SK-N-MC (cell line): ENCODE measurements at regions not wholly inside any gene's neighbourhood (a gene's known extent, or its start where the extent isn't known, plus 50 kb on each side); places are given as distances from the start of the nearest gene placed in this dataset.
A peak's percentile ranks its signal among the peaks of the same experiment; 100 is the strongest.

Source experiments
- DNase-seq: peaks from one replicate; pipeline ENCODE4 v3.0.0-alpha.2; 2011; ENCODE audit warnings: low read depth, low spot score
- H3K27ac ChIP-seq: fragments of 200-600 bp; sonication (generic); 2 replicates; pipeline ENCODE4 v1.5.1; 2016; ENCODE audit warnings: mixed run types
- H3K36me3 ChIP-seq: fragments of 200-600 bp; sonication (generic); 2 replicates; pipeline ENCODE4 v1.6.1; 2017; ENCODE audit warnings: antibody characterized with exemption, low read length, mixed read lengths; ENCODE audit not compliant: insufficient read depth
- H3K4me3 ChIP-seq: fragments of 200-600 bp; sonication (generic); 2 replicates; pipeline ENCODE4 v1.5.1; 2016
- H3K9ac ChIP-seq: fragments of 200-600 bp; sonication (generic); 2 replicates; pipeline ENCODE4 v1.8.0; 2017; ENCODE audit warnings: mixed run types, mixed read lengths; ENCODE audit not compliant: insufficient read length
- H3K9me3 ChIP-seq: fragments of 200-600 bp; sonication (generic); 2 replicates; pipeline ENCODE4 v1.6.1; 2017; ENCODE audit warnings: low read depth, mild to moderate bottlenecking, antibody characterized with exemption, low read length, moderate library complexity, mixed read lengths
- EZH2 ChIP-seq: fragments of 200-600 bp; sonication (generic); IDR thresholded peaks from one replicate; pipeline ENCODE4 v1.6.1; 2017; ENCODE audit warnings: antibody characterized with exemption
- FOXP2 ChIP-seq: optimal IDR thresholded peaks from 2 replicates; pipeline ENCODE3; 2011; ENCODE audit warnings: mild to moderate bottlenecking, moderate library complexity; ENCODE audit not compliant: insufficient read depth; ENCODE audit errors: extremely low read length, control extremely low read depth
- POLR2AphosphoS5 ChIP-seq: IDR thresholded peaks from 2 replicates; pipeline ENCODE4 v1.6.1; 2012; ENCODE audit warnings: mild to moderate bottlenecking, low read depth, low read length, borderline replicate concordance

DNA sequence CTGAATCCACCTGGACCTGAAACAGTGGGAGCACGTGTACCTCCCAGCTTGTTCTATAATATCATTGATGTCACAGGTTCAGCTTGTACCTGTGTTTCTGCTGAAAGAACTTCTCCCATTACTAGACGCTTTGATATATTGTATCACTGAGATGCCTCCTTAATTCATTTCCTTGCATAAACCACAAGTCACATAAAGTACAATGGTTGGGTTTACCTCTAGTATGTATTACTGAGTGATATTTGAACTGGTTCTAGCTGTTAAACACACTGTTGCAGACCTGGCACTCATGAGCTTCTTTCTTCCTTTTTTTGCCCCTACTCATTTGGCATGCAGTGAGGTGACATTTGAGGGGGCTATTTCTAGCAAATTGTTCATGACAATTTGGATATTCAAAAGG lies 106.6 kb upstream of the KLF14 start:
- Histone ChIP-seq H3K27ac (no peak overlapping the region), H3K4me3 (no peak overlapping the region), H3K36me3 (no peaks in the 10 kb centered on the region), H3K9ac (no peak overlapping the region), H3K9me3 (no peaks in the 10 kb centered on the region)
- TF ChIP-seq FOXP2 (no peak), POLR2AphosphoS5 (no peak), EZH2 (no peak)
- no peak for DNase-seq

- TF ChIP-seq EZH2 = no peak
- no peak for TF ChIP-seq POLR2AphosphoS5
- Histone ChIP-seq H3K36me3 (no peaks in the 10 kb centered on the region), H3K9me3 (no peaks in the 10 kb centered on the region), H3K27ac (no peak overlapping the region), H3K4me3 (no peak overlapping the region), H3K9ac (no peak overlapping the region)
- no peak for DNase-seq
These were observed 107.4 kb upstream of the KLF14 start for GRCh38 chr7:130841416-130841815.

DNA sequence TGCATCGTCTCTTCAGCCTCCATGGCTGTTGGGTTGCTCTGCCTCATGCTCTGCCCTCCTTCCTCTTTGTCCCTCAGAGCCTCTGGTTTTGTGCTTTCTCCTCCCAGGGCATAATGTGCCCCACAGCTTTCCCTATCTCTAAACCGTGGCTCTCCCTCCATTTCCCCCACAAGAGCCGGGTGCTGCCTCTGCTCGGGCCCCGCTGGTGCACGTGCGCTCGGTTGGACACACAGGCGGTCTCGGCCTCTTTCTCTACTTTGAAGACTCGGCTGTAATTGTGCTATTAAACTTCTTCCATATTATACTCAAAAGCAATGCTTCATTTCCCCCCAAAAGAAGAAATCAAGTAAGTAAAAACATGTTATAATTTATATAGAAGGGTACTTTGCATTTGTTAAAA lies 109.7 kb upstream of the KLF14 start:
- Histone ChIP-seq H3K27ac (no peak overlapping the region), H3K36me3 (no peaks in the 10 kb centered on the region), H3K4me3 (no peak overlapping the region), H3K9ac (no peak overlapping the region), H3K9me3 (no peaks in the 10 kb centered on the region)
- no peak for DNase-seq
- TF ChIP-seq POLR2AphosphoS5 (no peak), EZH2 (no peak), FOXP2 (no peak)

- Histone ChIP-seq H3K36me3 (no peaks in the 10 kb centered on the region), H3K9ac (no peak overlapping the region), H3K9me3 (no peaks in the 10 kb centered on the region), H3K4me3 (no peak overlapping the region), H3K27ac (no peak overlapping the region)
- DNase-seq = no peak
- no peak for TF ChIP-seq POLR2AphosphoS5
- TF ChIP-seq EZH2 = no peak
- TF ChIP-seq FOXP2 = no peak
These were observed 111.0 kb upstream of the KLF14 start for GRCh38 chr7:130844811-130845580.

DNA sequence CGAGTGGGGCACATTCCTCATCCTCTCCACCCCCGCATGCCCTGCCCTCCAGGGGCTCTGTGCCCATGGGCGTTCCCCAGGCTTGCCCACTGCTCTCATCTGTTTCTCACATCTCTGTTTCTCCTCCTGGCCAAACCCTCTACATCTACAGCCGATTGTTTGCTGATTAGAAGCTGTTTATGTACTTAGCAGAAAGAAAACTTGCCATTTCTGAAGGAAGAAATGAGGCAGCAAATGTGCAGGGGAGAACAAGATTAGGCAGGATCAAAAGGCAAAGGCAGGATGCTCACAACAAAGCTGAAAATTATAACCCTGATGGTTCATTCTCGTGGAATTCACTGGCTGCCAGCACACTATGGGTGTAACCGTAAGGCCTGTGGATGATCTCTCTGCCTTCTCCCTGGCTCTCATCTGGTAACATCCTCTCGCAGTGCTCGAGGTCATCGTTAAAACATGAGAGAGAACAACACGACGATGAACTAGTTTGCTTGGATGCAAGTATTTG lies 111.6 kb upstream of the KLF14 start:
- H3K9ac ChIP-seq = no peak overlapping the region
- H3K9me3 ChIP-seq = no peaks in the 10 kb centered on the region
- TF ChIP-seq POLR2AphosphoS5 (no peak), FOXP2 (no peak), EZH2 (no peak)
- H3K4me3 ChIP-seq = no peak overlapping the region
- DNase-seq = no peak
- no peak overlapping the region for H3K27ac ChIP-seq
- no peaks in the 10 kb centered on the region for H3K36me3 ChIP-seq

DNA sequence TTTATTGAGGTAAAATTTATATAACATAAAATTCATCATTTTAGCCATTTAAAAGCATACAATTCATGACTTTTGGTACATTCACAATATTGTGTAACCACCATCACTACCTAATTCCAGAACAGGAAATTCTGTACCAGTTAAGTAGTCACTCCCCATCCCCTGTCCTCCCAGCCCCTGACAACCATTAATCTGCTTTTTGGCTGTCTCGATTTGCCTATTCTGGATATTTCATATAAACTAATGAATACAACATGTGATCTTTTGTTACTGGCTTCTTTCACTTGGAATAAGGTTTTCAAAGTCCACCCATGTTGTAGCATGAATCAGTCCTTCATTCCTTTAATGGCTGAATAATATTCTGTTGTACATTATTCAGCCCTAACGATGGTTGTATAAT lies 115.6 kb upstream of the KLF14 start:
- no peaks in the 10 kb centered on the region for H3K9me3 ChIP-seq
- no peak overlapping the region for H3K4me3 ChIP-seq
- H3K36me3 ChIP-seq = no peaks in the 10 kb centered on the region; the same call in 1 of the 2 replicates
- TF ChIP-seq EZH2 (no peak), FOXP2 (no peak), POLR2AphosphoS5 (no peak)
- H3K9ac ChIP-seq = no peak overlapping the region
- no peak for DNase-seq
- H3K27ac ChIP-seq = peak overlapping the region; percentile 71

- H3K9ac ChIP-seq = no peak overlapping the region
- TF ChIP-seq EZH2 = no peak
- TF ChIP-seq FOXP2 = no peak
- TF ChIP-seq POLR2AphosphoS5 = no peak
- peaks cover 12% of the 10 kb centered on the region for H3K36me3 ChIP-seq
- H3K27ac ChIP-seq = no peak overlapping the region
- H3K4me3 ChIP-seq = no peak overlapping the region
- DNase-seq = no peak
- H3K9me3 ChIP-seq = no peaks in the 10 kb centered on the region
These were observed 116.9 kb upstream of the KLF14 start for GRCh38 chr7:130850956-130851355.

DNA sequence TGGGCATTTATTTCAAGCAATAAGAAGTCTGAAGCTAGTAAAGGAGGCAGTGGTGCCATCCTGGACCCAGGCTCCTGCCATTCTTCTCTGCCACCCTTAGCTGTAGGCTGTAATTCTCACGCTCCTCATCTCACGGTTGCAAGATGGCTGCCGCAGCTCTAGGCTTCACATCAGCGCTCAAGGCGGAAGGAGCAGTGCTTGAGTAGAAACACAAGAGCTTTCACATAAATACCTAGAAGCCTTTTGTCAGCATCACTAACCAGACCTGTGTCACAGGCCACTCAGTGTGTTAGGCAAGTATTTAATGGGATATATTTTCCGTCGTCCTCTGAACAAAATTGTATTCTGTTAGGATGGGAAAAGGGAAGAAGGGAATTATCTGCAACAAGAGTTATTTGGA lies 118.9 kb upstream of the KLF14 start:
- H3K27ac ChIP-seq = no peak overlapping the region
- peaks cover 29% of the 10 kb centered on the region for H3K36me3 ChIP-seq
- H3K9me3 ChIP-seq = 0 out of 2 replicates have a peak, but pooled peaks cover 2% of the 10 kb centered on the region
- no peak for TF ChIP-seq EZH2
- no peak for TF ChIP-seq FOXP2
- no peak for TF ChIP-seq POLR2AphosphoS5
- H3K9ac ChIP-seq = no peak overlapping the region
- no peak for DNase-seq
- H3K4me3 ChIP-seq = no peak overlapping the region
